Skin of body (tissue), 1 donor: ENCODE measurements at regions not wholly inside any gene's neighbourhood (a gene's known extent, or its start where the extent isn't known, plus 50 kb on each side); places are given as distances from the start of the nearest gene placed in this dataset.
"Not testable (repeated sequence)": the region's sequence is repeated elsewhere in the genome, so short reads cannot be mapped to it uniquely, and the experiment has no call there.

Experiments
- DNase-seq: peaks from one replicate; lab custom pipeline; 2025; lab: John Stamatoyannopoulos, UW

DNA sequence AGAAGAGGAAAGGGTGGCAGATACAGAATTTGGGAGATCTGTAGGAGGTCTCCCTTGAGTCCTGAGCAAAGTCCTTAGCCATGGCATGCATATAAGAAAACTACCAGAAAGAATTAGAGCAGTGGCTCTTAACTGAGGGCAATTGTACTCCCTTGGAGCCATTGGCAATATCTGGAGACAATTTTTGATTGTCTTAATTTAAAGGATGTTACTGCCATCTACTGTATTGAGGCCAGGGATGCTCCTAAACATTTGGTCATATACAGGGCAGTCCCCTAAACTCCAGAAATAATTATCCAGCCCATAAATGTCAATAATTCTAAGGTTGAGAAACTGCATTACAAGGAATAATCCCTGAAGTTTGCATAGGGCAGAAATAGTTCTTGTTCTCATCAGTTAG is 136.4 kb upstream of the ODAD2 start:
- DNase-seq: no peak

DNA sequence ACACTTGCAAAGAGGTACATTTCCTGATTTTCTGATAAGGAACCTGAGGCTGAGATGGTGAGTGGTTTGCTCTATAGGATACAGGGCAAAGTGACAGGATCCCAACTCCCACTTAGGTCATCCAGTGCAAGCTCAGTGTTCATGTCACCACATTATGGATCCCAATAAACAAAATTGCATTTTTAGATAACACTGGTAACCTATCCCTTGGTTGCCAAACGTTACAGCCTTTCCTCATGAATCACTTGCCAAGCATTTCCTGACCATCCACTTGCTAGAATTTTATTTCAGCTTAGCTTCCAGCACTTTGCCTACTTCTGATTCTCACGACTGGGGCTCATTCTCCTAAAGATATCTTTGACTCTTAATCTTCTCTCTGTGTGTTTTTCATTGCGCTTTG is 131.4 kb upstream of the ODAD2 start:
- DNase-seq: no peak

DNA sequence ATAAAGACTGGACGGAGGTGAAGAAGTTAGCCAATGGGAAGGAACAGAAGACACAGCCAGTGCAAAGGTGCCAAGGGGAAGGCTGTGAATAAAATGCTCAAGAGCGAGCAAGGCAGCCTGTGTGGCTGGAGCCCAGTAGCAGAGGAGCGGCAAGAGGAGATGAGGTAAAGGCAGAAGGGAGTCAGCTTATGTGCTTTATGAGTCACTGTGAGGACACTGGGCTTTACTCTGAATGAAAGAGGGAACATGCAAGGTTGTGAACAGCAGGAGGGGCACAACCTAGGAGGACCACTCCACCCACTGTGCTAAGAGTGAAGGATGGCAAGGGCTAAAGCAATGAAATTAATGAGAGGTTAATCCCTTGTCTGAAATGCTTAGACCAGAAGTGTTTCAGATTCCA is 129.0 kb upstream of the ODAD2 start:
- no peak for DNase-seq

DNA sequence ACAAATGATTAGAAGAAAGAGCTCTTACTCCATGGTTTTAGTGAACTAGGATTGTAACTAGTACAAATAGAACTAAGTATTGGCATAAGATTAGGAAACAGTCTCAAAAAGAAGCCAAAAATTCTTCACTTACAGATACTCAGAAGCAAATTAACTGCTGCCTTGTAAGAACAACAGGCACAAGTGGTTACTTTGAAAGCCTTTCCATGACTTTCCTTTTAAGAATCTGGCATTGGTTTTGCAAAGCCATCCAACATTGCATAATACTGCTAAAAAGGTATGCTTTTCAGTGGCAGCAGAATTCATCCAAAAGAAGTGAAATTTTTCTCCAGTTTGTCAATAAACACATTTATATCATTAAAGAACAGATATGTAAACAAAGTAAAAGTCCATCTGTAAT is 126.8 kb upstream of the ODAD2 start:
- no peak for DNase-seq

DNA sequence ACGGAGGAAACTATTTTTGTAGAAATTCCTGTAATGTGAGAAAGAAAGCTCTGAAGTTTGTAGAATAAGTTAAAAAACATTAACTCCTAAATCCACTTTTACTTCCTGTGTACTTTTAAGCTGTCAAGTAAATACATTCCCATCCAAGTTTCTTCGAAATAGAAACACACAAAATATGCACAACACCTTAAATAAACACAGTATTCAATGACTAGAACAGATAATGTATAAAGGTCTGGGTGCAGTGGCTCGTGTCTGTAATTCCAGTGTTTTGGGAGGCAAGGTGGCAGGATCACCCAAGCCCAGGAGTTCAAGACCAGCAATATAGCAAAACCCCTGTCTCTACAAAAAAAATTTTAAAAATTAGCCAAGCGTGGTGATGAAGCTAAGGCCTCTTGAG is 121.9 kb upstream of the ODAD2 start:
- no peak for DNase-seq

DNA sequence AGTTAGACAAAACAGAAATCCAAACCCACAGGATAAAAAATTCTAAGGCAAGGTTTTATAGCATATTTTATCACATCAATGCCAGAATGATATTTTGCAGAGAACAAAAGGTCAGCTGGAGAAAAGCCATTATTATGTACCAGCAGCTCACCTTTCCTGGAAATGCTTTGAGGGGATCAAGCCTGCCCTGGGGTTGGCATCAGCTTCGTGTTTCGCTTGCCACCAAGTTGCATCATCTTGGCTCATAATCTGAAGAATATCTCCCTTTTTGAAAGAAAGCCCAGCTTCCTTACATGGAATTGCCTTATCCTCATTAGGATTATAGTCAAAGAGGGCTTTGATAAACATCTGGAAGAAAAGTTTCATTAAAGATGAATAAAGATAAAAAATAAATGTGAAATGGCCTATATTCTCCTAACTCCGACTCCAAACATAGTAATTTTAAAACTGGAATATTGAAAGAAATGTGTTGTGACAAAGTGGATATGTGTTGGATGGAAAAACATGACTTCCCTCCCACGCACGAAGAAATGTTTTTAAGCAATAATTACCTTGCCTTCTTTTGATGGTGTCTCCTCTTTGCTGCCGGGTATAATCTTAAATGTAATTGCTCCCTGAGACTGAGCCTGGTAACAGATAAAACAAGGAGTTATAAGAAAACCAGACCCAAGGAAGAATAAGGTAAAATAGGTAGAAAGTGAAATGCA is 121.3 kb upstream of the ODAD2 start:
- no peak for DNase-seq

DNA sequence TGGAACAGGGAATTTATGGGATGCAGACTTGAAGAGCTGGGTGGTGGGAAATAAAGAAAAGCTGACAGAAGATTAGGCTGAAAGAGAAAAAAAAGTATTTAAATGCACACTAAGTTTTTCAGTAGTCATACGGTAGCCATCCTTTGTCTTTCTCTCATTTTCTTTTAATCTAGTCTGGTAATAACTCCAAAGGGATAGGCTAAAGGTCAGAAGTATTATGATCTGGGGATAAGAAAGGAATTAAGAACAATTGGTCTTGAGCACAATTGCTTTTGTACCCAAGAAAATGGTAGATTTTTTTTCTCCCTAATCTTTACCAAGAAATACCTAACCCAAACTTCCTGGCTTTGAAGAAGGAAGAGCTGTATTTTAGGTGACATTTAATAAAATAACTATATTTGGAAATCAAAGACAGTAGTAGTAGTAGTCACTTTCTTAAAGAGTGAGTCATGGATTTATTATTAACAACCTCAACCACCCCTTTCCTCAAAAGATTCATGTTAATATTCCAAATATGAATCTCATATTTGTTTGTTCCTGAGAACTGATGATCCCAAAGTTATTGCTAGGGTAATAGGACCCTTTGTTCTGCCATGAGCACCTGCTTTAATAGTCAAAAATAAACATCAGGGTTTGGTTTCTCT is 120.2 kb upstream of the ODAD2 start:
- DNase-seq: no peak

DNA sequence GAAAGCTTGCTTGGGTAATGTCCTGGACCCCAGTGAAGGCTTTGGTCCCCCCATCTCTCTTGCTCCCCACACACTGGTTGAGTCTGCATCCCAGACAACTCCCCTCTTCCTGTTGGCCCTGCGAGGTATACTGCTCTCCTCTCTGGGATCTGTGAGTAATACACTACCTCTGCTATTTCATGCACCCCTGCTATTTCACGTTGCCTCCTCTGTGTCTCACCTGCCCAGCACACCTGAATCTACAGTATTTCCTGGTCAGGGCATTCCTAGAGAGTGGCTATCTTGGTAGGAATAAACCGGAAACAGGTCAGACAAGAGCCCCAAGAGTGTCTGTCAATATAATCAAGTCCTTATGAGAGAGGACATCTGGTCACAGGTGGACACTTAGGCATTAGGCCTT is 114.3 kb upstream of the ODAD2 start:
- no peak for DNase-seq

DNA sequence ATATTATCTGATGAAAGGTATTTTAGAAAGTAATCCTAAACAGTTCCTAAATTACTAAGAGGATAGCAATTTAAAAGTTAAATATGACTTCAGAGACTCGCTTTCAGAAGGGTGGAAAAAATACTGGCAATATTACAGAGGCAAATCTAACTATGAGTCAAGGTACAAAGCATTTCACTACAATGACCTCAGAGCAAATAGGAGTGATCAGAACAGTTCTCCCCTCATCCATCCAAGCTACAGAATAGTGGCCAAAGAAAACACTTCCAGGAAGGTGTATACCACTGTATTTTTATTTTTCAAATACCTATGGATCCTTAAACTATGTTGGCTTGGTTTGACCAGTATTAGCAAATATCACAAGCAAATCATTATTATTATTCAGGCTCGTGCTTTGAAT is 112.8 kb upstream of the ODAD2 start:
- no peak for DNase-seq

DNA sequence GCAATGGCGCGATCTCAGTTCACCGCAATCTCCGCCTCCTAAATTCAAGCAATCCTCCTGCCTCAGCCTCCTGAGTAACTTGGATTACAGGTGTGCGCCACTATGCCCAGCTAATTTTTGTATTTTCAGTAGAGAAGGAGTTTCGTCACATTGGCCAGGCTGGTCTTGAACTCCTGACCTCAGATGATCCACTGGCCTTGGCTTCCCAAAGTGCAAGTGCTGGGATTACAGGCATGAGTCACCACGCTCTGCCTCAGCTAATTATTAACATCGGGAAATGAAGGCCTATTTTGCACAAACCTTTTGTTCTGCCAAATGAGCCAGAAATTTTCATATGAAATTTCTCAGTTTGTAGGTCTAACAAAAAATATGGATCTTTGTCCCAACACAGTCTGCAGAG is 106.7 kb upstream of the ODAD2 start:
- DNase-seq: no peak

DNA sequence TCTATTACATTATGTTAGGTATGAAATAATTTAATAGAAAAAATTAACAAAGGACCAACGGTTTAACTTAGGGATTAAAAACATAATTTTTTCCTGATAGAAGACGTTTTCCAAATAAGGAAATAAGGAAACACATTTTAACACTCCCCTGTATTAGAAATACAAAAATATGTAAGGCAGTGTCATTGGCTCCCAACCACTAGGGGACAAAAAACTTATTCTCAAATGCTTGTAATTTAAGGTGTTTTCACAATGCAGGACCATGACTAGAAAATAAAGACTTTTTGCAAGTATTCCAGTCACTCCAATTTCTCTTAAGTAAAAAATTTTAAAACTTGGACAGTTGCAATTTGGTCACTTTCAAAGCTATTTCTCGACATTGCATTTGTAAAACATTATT is 98.8 kb upstream of the ODAD2 start:
- no peak for DNase-seq

DNA sequence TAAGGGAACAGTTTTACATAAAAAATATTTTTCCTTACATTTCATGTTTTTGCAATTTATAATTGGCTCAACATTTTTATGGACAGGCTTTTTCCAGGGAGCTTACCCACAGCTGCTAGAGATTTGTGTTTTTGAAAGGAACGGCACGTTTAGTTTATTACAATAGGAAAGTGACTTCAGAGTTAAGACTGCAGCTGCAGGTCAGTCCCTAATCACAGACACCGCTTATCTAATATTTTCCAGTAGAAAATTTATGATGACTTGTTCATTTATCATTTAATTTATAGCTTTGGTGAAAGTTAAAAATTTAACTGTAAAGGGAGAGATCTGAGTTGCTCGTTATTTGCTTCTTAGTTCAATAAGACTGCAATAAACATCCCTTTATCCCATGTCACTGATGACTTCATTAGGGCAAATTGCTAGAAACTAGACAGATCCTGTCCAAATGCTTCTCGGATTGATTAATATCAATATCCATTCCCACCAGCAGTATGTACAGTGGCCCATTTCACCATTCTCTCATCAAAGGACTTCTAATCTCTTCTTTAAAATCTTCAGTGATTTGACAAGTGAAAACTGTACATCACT is 97.0 kb upstream of the ODAD2 start:
- DNase-seq: peak; percentile 18

DNA sequence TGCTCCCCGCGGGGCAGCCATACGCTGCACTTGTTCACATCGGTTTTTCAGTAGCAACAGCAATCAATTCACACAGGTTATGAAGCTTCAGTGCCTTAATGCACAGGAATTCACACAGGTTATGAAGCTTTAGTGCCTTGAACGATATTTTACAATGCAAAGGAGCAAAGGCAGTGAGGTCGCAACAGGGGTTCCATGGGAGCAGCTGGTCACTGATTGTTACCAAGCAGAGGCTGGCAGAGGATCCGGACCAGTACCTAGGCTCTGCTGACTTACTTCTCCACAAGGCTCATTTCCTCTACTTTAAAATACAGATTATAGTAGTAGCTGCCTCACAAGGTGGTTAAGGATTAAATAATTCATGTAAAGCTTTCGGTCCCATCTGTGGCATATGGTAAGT is 95.2 kb upstream of the ODAD2 start:
- no peak for DNase-seq

DNA sequence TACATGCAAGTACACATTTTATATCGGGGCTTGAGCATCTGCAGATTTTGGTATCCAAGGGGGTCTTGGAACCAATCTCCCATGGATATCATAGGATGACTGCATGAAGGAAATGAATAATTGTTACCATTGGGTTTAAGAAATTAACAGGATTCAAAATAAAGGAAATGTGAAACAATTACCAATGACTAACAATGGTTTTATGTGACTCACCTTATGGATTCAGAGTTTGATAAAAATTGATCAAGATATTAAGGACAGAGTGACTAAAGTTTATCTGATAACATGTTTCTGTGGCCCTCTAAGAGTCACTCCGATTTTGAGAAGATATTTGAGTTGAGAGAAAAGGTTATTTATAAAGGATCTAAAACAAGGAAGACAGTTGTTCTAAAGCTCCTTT is 93.0 kb upstream of the ODAD2 start:
- DNase-seq: no peak

DNA sequence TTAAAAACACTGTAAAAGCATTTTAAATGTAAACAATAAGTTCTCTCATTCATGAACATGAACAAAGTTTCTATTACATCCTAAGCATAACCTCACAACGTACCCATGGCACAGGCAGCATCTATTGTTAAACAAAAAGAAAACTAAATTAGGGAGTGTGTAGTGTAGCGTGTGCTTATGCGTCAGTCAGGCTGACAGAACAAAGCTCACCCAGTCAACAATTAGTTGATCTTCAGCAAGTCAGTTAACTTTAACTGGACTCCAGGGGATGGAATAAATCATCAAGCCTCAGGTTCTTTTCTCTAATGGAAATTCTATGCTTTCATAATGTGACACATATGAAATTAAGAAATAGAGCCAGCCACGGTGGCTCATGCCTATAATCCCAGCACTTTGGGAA is 91.6 kb upstream of the ODAD2 start:
- no peak for DNase-seq

DNA sequence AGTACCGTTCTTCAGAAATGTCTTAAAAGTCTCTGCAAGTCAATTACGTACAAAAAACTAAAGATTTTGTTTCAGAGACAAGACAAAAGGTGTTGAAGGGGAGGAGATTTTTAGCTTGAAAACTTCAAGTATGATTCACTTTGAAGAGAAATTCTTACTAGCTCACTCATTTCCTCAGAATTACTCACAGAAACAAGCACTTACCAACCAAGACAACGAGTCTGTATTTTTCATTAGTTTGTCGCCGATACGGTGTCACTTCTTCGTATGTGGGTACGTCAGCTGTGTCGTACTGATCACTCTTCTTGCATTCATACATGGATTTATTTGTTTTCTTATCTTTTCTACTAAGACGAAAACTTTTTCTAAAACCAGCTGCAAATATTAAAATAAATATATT is 90.6 kb upstream of the ODAD2 start:
- no peak for DNase-seq

DNA sequence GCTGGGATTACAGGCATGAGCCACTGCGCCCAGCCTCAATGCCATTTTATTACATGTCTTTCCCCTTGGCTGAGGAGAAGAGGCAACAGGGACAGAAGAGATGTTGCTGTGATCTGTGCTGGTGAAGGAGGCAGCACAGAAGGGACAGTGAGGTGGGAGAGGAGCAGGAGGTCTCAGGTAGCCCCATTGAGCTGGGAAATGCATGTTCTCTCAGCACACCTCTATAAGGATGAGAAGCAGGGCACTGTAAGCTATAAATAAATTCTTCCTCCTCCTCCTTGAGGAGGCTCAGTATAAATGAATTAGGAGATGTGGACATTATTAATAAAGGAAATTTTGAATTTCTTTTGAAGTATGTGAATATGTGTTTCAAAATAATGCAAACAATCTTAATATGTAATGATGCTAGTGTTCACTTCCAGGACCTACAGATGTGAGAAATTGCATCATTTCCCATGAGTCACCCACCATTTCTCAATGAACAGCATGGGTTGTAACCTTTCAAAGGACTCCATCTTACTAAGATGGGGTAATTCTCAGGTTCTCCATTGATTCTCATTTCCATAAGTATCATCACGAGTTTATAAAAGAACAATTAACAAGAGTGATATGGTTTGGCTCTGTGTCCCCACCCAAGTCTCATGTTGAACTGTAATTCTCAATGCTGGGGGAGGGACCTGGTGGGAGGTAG is 88.9 kb upstream of the ODAD2 start:
- DNase-seq: no peak

DNA sequence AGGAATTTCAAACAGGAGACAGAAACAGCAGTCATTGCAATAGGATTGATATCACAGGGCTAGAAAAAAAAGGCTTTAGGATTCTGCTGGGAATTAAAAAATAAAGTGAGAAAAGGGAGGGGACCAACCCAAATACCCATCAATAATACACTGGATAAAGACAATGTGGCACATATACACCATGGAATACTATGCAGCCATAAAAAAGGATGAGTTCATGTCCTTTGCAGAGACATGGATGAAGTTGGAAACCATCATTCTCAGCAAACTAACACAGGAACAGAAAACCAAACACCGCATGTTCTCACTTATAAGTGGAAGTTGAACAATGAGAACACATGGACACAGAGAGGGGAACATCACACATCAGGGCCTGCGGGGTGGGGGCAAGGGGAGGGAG is 86.9 kb upstream of the ODAD2 start:
- DNase-seq: not testable (repeated sequence)

DNA sequence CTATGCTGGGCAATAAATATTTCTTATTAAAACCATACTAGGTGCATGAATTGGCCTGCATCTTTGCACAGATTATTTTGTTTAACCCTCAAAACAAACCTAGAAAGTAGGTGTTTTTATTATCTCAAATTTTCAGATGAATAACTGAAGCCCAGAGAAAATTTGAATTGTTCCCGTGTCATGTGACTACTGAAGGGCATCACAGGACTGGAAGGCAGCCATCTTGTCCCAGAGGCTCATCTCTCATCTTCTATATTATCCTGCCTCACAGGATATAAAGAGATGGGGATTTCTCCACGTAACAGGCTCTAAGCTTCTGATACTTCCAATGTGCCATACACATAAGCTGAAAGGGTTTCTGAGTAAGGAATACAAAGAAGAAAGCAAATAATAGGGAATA is 84.0 kb upstream of the ODAD2 start:
- no peak for DNase-seq

DNA sequence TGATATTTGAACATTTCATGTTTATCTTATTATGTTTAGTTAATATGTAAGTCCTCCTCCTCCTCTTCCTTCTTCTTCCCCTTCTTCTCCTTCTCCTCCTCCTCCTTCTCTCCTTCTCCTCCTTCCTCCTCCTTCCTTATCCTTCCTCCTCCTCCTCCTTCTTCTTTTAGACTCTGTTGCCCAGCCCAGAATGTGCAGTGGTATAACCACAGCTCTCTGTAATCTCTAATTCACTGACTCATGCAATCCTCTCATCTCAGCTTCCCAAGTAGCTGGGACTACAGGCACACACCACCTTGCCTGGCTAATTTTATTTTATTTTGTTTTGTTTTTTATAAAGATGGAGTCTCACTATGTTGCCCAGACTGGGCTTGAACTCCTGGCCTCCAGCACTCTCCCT is 83.4 kb upstream of the ODAD2 start:
- DNase-seq: no peak

DNA sequence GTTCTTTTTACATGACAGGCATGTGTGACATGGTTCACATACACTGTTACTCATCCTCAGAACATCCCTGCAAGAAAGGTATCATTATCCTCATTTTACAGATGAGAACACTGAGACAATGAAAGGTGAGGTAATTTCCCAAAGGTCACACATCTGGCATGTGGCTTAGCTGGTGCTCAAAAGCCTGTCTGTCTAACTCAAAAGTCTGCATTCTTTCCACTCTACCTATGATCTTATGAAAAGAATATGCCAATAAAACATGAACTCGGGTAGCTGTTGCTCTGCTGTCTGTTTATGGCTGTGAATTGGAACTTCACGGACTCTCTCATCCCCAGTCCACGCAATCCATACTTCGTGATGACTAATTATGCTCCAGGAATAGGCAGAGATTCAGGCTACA is 79.0 kb upstream of the ODAD2 start:
- DNase-seq: no peak

DNA sequence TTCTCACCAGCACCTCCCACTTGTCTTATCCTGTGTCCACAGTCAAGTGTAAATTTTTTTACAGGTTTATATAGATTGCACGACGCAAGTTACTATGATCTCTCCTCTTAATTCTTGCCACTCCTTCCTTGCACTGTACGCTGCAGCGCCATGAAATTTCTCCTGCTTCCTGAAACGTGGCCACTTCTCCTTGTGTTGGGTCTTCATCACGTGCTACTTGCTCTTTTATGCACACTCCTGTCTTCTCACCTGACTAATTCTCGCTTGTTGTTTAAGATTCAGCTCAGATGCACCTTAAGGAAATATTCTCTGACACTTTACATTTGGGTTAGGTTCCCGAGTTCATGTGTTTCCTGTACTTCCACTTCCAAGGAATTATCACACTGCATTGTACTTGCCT is 76.5 kb upstream of the ODAD2 start:
- DNase-seq: no peak

DNA sequence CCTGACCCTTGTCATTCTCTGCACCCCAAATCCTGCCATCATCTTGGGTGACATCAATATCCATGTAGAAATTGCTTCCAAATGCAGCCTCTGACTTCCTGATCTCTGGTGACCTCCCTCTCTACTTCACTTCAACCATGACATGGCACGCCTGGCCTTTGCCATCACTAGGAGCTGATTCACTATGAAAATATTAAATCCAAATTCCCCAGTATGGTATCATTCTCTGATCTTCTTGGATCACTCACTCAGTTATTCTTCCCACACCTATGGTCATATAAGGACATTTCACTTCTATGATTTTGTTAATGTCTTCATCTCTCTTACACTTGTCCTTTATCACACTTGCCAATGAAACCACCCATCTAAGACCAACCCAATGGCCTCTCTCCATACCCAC is 73.7 kb upstream of the ODAD2 start:
- DNase-seq: no peak
